Loucy (cell line): ENCODE measurements at regions not wholly inside any gene's neighbourhood (a gene's known extent, or its start where the extent isn't known, plus 50 kb on each side); places are given as distances from the start of the nearest gene placed in this dataset.

Experiments
- H2AFZ ChIP-seq: fragments of 200-600 bp; sonication (generic); 2 replicates; pipeline ENCODE4 v1.6.0; 2016; ENCODE audit warnings: antibody characterized with exemption, mild to moderate bottlenecking, low read length, moderate library complexity
- H3F3A ChIP-seq: fragments of 200-600 bp; 2 replicates; pipeline ENCODE4 v1.6.0; 2016; ENCODE audit warnings: antibody characterized with exemption, low read depth, mild to moderate bottlenecking
- H3K27me3 ChIP-seq: fragments of 200-600 bp; sonication (generic); 2 replicates; pipeline ENCODE4 v1.6.1; 2014; ENCODE audit warnings: low read length, mild to moderate bottlenecking; ENCODE audit not compliant: insufficient read depth, poor library complexity, severe bottlenecking
- H3K36me3 ChIP-seq: fragments of 200-600 bp; sonication (generic); 2 replicates; pipeline ENCODE4 v1.6.1; 2016; ENCODE audit warnings: low read length; ENCODE audit not compliant: insufficient read depth
- H3K4me1 ChIP-seq: fragments of 200-600 bp; sonication (generic); 2 replicates; pipeline ENCODE4 v1.5.1; 2014; ENCODE audit warnings: low read length, mild to moderate bottlenecking; ENCODE audit not compliant: insufficient read depth, poor library complexity, severe bottlenecking
- H3K4me2 ChIP-seq: fragments of 200-600 bp; sonication (generic); 2 replicates; pipeline ENCODE4 v1.6.0; 2014; ENCODE audit warnings: antibody characterized with exemption, low read length, low read depth, mild to moderate bottlenecking; ENCODE audit not compliant: poor library complexity, severe bottlenecking
- H3K4me3 ChIP-seq: fragments of 200-600 bp; sonication (generic); 2 replicates; pipeline ENCODE4 v1.5.1; 2014; ENCODE audit warnings: low read length, mild to moderate bottlenecking, mixed read lengths; ENCODE audit not compliant: poor library complexity, severe bottlenecking
- H3K79me2 ChIP-seq: fragments of 200-600 bp; sonication (generic); 2 replicates; pipeline ENCODE4 v1.6.1; 2014; ENCODE audit warnings: low read length; ENCODE audit not compliant: insufficient read depth
- H3K9ac ChIP-seq: fragments of 200-600 bp; sonication (generic); 2 replicates; pipeline ENCODE4 v1.6.0; 2014; ENCODE audit warnings: mild to moderate bottlenecking, low read depth, low read length, moderate library complexity; ENCODE audit not compliant: poor library complexity, severe bottlenecking
- H3K9me2 ChIP-seq: fragments of 200-600 bp; sonication (generic); replicated peaks from 2 replicates; pipeline ENCODE4 v1.6.1; 2016; ENCODE audit warnings: low read depth, low read length, mixed read lengths
- H3K9me3 ChIP-seq: fragments of 200-600 bp; sonication (generic); 2 replicates; pipeline ENCODE4 v1.6.1; 2014; ENCODE audit warnings: mild to moderate bottlenecking, antibody characterized with exemption, low read length, low read depth; ENCODE audit not compliant: insufficient read depth
- H4K20me1 ChIP-seq: fragments of 200-600 bp; sonication (generic); 2 replicates; pipeline ENCODE4 v1.6.0; 2014; ENCODE audit warnings: antibody characterized with exemption, low read length, mild to moderate bottlenecking; ENCODE audit not compliant: insufficient read depth, poor library complexity, severe bottlenecking
- EZH2phosphoT487 ChIP-seq: fragments of 200-600 bp; IDR thresholded peaks from 2 replicates; pipeline ENCODE4 v1.6.1; 2018; ENCODE audit warnings: antibody characterized with exemption, mild to moderate bottlenecking, moderate library complexity, borderline replicate concordance
- TF ChIP-seq, protein P1 (sequence below): fragments of 200-600 bp; sonication (generic); conservative IDR thresholded peaks from 2 replicates; pipeline ENCODE4 v1.5.1; 2014; ENCODE audit warnings: mild to moderate bottlenecking, antibody characterized with exemption, low read length

GRCh38 chr2:609449-609848 is 67.8 kb downstream of the TMEM18 start:
- no peaks in the 10 kb centered on the region for H3K36me3 ChIP-seq
- H3K4me1 ChIP-seq = no peaks in the 10 kb centered on the region
- no peak overlapping the region for H3K4me3 ChIP-seq
- H3K79me2 ChIP-seq = no peaks in the 10 kb centered on the region
- no peaks in the 10 kb centered on the region for H3K9me3 ChIP-seq
- H3F3A ChIP-seq = no peaks in the 10 kb centered on the region
- no peak overlapping the region for H2AFZ ChIP-seq
- no peaks in the 10 kb centered on the region for H4K20me1 ChIP-seq
- H3K9ac ChIP-seq = no peak overlapping the region
- TF ChIP-seq EZH2phosphoT487 = no peak
- TF ChIP-seq, protein P1, sequence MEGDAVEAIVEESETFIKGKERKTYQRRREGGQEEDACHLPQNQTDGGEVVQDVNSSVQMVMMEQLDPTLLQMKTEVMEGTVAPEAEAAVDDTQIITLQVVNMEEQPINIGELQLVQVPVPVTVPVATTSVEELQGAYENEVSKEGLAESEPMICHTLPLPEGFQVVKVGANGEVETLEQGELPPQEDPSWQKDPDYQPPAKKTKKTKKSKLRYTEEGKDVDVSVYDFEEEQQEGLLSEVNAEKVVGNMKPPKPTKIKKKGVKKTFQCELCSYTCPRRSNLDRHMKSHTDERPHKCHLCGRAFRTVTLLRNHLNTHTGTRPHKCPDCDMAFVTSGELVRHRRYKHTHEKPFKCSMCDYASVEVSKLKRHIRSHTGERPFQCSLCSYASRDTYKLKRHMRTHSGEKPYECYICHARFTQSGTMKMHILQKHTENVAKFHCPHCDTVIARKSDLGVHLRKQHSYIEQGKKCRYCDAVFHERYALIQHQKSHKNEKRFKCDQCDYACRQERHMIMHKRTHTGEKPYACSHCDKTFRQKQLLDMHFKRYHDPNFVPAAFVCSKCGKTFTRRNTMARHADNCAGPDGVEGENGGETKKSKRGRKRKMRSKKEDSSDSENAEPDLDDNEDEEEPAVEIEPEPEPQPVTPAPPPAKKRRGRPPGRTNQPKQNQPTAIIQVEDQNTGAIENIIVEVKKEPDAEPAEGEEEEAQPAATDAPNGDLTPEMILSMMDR = no peak
- no peaks in the 10 kb centered on the region for H3K27me3 ChIP-seq
- no peak overlapping the region for H3K4me2 ChIP-seq
- no peaks in the 10 kb centered on the region for H3K9me2 ChIP-seq

DNA sequence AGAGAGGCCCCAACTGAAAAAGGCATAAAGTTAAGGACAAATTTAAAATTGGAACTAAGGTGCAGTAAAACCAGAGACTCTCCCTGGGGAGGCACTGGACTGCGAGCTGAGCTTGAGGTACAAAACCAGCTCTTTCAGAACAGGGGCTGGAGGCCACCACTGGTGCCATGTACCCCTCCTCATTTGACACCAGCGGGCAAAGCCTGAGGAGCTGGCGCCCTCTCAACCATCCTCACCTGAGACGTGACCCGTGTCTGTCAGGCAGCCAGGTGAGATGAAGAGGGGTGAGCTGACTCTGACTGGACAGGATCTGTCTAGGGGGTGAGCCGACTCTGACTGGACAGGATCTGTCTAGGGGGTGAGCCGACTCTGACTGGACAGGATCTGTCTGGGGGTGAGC is 68.5 kb downstream of the TMEM18 start:
- Histone ChIP-seq H3K27me3 (no peaks in the 10 kb centered on the region), H4K20me1 (no peaks in the 10 kb centered on the region), H3K4me1 (no peaks in the 10 kb centered on the region), H3K4me3 (no peak overlapping the region), H2AFZ (no peak overlapping the region), H3K36me3 (no peaks in the 10 kb centered on the region), H3F3A (no peaks in the 10 kb centered on the region), H3K9me3 (no peaks in the 10 kb centered on the region), H3K4me2 (no peak overlapping the region), H3K9me2 (no peaks in the 10 kb centered on the region), H3K79me2 (no peaks in the 10 kb centered on the region), H3K9ac (no peak overlapping the region)
- TF ChIP-seq, protein P1 = no peak
- TF ChIP-seq EZH2phosphoT487 = no peak

- Histone ChIP-seq H3K27me3 (no peaks in the 10 kb centered on the region), H3K4me2 (no peak overlapping the region), H3K36me3 (no peaks in the 10 kb centered on the region), H3F3A (no peaks in the 10 kb centered on the region), H3K79me2 (no peaks in the 10 kb centered on the region), H3K9me3 (no peaks in the 10 kb centered on the region), H3K9ac (no peak overlapping the region), H4K20me1 (no peaks in the 10 kb centered on the region), H3K4me1 (no peaks in the 10 kb centered on the region), H3K9me2 (no peaks in the 10 kb centered on the region), H3K4me3 (no peak overlapping the region), H2AFZ (no peak overlapping the region)
- TF ChIP-seq EZH2phosphoT487 = no peak
- TF ChIP-seq, protein P1 = no peak
These were observed 68.9 kb downstream of the TMEM18 start for GRCh38 chr2:608297-608696.
